ENCODE measurements at regions not wholly inside any gene's neighbourhood (a gene's known extent, or its start where the extent isn't known, plus 50 kb on each side); places are given as distances from the start of the nearest gene placed in this dataset.

GRCh38 chr19:32166238-32166637 lies 179.2 kb upstream of the ZNF507 start:
- TF ChIP-seq POLR2AphosphoS5 (IDR thresholded peaks at IDR 0.05; ENCODE audit: insufficient read depth in 1 of 2, low read depth in 1 of 2) (no peak), CTCF (IDR thresholded peaks at IDR 0.05) (no peak), POLR2A (IDR thresholded peaks at IDR 0.05) (no peak)
